Sigmoid colon (tissue), 4 donors: ENCODE measurements at regions not wholly inside any gene's neighbourhood (a gene's known extent, or its start where the extent isn't known, plus 50 kb on each side); places are given as distances from the start of the nearest gene placed in this dataset.

ENCODE experiments used
- EP300 ChIP-seq, 4 donors: sonication (generic); formaldehyde crosslinking; IDR thresholded peaks; one replicate each; pipeline ENCODE4 v1.6.1; 2017; ENCODE audit warnings: antibody characterized with exemption in 4 of 4
- TF ChIP-seq, protein P1 (sequence below), 4 experiments: fragments of 450-650 bp in 3 of 4; fragments of 200-600 bp in 1 of 4; IDR thresholded peaks; one replicate each; pipeline ENCODE4 v1.5.1; 2016 to 2019; ENCODE audit warnings: antibody characterized with exemption in 4 of 4, mild to moderate bottlenecking in 3 of 4, moderate library complexity in 2 of 4

DNA sequence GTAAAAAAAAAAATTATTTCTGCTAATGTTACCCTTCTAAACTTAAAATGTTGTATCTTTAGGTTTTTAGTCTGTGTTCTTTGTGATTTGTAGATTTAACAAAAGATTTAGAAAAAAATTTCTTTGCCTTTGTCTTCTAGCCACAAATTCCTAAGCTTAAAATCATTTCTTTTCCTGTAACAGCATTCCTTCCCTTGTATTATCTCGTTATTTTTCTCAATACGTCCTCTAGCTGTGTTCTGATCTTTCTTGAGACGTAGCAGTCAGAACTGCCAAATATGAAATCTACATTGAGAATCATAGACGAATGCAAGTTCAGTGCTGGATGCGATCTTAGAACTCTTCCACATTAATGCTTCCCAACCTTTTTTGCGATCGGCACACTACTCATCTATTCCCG is 283.1 kb downstream of the UTRN start:
- no peak for TF ChIP-seq EP300 (IDR thresholded peaks at IDR 0.05)
- TF ChIP-seq, protein P1, sequence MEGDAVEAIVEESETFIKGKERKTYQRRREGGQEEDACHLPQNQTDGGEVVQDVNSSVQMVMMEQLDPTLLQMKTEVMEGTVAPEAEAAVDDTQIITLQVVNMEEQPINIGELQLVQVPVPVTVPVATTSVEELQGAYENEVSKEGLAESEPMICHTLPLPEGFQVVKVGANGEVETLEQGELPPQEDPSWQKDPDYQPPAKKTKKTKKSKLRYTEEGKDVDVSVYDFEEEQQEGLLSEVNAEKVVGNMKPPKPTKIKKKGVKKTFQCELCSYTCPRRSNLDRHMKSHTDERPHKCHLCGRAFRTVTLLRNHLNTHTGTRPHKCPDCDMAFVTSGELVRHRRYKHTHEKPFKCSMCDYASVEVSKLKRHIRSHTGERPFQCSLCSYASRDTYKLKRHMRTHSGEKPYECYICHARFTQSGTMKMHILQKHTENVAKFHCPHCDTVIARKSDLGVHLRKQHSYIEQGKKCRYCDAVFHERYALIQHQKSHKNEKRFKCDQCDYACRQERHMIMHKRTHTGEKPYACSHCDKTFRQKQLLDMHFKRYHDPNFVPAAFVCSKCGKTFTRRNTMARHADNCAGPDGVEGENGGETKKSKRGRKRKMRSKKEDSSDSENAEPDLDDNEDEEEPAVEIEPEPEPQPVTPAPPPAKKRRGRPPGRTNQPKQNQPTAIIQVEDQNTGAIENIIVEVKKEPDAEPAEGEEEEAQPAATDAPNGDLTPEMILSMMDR (IDR thresholded peaks at IDR 0.05) = no peak
